ENCODE measurements at regions not wholly inside any gene's neighbourhood (a gene's known extent, or its start where the extent isn't known, plus 50 kb on each side); places are given as distances from the start of the nearest gene placed in this dataset.

GRCh38 chr6:86730216-86730615 is 207.1 kb upstream of the HTR1E start:
- TF ChIP-seq XRCC5 (optimal IDR thresholded peaks at IDR 0.05; ENCODE audit: low read length) (no peak), TCF7 (IDR thresholded peaks at IDR 0.05; ENCODE audit: low read depth) (no peak), FOXP1 (IDR thresholded peaks at IDR 0.05) (no peak), FOXP1 (CRISPR knock-in tag; IDR thresholded peaks at IDR 0.05) (no peak), SETDB1 (CRISPR knock-in tag; IDR thresholded peaks at IDR 0.05; ENCODE audit: borderline replicate concordance) (no peak), MAZ (IDR thresholded peaks at IDR 0.05; ENCODE audit: borderline replicate concordance, low read depth, low read length) (no peak), MAZ (CRISPR knock-in tag; IDR thresholded peaks at IDR 0.05; ENCODE audit: low read depth) (no peak), ATF2 (CRISPR knock-in tag; IDR thresholded peaks at IDR 0.05) (no peak), ZNF510 (CRISPR knock-in tag; IDR thresholded peaks at IDR 0.05; ENCODE audit: low read depth) (no peak), EZH2 (conservative IDR thresholded peaks at IDR 0.05; ENCODE audit: low read depth, low read length) (no peak), SRY (CRISPR knock-in tag; IDR thresholded peaks at IDR 0.05) (no peak), POLR2A (IDR thresholded peaks at IDR 0.05; ENCODE audit: insufficient read depth in 1 of 2, low read depth in 2 of 2, low read length in 2 of 2) (no peak), EP300 (IDR thresholded peaks at IDR 0.05; ENCODE audit: low read depth in 2 of 2, low read length in 2 of 2) (no peak), EP300 (CRISPR knock-in tag; IDR thresholded peaks at IDR 0.05; ENCODE audit: borderline replicate concordance) (no peak)
- TF ChIP-seq, protein P1, sequence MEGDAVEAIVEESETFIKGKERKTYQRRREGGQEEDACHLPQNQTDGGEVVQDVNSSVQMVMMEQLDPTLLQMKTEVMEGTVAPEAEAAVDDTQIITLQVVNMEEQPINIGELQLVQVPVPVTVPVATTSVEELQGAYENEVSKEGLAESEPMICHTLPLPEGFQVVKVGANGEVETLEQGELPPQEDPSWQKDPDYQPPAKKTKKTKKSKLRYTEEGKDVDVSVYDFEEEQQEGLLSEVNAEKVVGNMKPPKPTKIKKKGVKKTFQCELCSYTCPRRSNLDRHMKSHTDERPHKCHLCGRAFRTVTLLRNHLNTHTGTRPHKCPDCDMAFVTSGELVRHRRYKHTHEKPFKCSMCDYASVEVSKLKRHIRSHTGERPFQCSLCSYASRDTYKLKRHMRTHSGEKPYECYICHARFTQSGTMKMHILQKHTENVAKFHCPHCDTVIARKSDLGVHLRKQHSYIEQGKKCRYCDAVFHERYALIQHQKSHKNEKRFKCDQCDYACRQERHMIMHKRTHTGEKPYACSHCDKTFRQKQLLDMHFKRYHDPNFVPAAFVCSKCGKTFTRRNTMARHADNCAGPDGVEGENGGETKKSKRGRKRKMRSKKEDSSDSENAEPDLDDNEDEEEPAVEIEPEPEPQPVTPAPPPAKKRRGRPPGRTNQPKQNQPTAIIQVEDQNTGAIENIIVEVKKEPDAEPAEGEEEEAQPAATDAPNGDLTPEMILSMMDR (CRISPR knock-in tag; IDR thresholded peaks at IDR 0.05): no peak
